Gastrocnemius medialis (tissue), 4 donors: ENCODE measurements at regions not wholly inside any gene's neighbourhood (a gene's known extent, or its start where the extent isn't known, plus 50 kb on each side); places are given as distances from the start of the nearest gene placed in this dataset.

Experiments used
- POLR2A ChIP-seq, 2 donors: fragments of 450-650 bp; IDR thresholded peaks; one replicate each; pipeline ENCODE4 v1.6.1; 2017; ENCODE audit warnings: antibody characterized with exemption in 2 of 2, mild to moderate bottlenecking in 2 of 2, moderate library complexity in 2 of 2
- TF ChIP-seq, protein P1 (sequence below), 5 experiments: fragments of 450-650 bp in 3 of 5; fragments of 200-600 bp in 2 of 5; sonication (generic) in 2 of 5; IDR thresholded peaks in 4 of 5; conservative IDR thresholded peaks in 1 of 5; 1 replicate in 4 of 5; 2 replicates in 1 of 5; pipeline ENCODE4 v1.5.1; 2016 to 2019; ENCODE audit warnings: antibody characterized with exemption in 5 of 5, mild to moderate bottlenecking in 3 of 5, moderate library complexity in 3 of 5

DNA sequence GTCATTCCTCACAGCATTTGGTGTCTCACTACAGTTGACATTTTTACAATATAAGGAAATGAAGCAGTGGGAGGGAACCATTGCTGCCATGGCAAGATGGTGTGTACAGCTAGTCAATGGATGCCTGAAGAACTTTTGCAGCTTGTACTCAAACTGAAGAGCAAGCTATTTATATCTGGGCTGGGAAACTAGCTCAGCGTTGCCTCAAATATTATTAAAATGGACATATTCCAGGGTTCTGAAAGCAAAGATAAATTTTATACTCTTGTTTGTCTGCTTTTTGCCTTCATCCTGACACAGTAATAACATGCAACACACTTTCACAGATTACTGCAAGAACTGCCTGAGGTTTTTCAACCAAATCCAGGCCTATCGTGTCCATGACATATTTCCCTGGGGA lies 156.4 kb upstream of the COL21A1 start:
- TF ChIP-seq, protein P1, sequence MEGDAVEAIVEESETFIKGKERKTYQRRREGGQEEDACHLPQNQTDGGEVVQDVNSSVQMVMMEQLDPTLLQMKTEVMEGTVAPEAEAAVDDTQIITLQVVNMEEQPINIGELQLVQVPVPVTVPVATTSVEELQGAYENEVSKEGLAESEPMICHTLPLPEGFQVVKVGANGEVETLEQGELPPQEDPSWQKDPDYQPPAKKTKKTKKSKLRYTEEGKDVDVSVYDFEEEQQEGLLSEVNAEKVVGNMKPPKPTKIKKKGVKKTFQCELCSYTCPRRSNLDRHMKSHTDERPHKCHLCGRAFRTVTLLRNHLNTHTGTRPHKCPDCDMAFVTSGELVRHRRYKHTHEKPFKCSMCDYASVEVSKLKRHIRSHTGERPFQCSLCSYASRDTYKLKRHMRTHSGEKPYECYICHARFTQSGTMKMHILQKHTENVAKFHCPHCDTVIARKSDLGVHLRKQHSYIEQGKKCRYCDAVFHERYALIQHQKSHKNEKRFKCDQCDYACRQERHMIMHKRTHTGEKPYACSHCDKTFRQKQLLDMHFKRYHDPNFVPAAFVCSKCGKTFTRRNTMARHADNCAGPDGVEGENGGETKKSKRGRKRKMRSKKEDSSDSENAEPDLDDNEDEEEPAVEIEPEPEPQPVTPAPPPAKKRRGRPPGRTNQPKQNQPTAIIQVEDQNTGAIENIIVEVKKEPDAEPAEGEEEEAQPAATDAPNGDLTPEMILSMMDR (IDR thresholded peaks at IDR 0.05 in 4 of 5, conservative IDR thresholded peaks at IDR 0.05 in 1 of 5) = no peak
- TF ChIP-seq POLR2A (IDR thresholded peaks at IDR 0.05) = no peak
